ENCODE measurements at regions not wholly inside any gene's neighbourhood (a gene's known extent, or its start where the extent isn't known, plus 50 kb on each side); places are given as distances from the start of the nearest gene placed in this dataset.

DNA sequence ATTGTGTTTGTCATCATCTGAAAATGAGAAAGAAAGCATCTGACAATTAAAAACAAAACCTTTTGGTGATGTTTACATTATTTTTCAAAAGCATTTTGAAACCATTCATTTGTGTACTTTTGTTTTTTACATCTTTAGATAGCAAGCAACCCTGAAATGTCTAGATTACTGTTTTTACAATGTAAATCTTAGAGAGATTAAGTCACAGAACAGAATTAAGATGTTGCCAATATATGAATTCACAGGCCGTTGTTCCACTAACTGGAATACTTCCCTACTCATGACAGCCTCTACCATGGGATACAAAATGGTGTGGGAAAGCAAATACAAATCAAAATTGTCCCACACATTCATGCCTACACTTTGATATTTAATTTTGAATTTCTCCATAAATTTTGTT is 480.0 kb upstream of the ZEB2 start (continued):
- TF ChIP-seq ZNF266 (tag by site-specific recombination; IDR thresholded peaks at IDR 0.05; ENCODE audit: low read depth): no peak
- TF ChIP-seq, protein P1, sequence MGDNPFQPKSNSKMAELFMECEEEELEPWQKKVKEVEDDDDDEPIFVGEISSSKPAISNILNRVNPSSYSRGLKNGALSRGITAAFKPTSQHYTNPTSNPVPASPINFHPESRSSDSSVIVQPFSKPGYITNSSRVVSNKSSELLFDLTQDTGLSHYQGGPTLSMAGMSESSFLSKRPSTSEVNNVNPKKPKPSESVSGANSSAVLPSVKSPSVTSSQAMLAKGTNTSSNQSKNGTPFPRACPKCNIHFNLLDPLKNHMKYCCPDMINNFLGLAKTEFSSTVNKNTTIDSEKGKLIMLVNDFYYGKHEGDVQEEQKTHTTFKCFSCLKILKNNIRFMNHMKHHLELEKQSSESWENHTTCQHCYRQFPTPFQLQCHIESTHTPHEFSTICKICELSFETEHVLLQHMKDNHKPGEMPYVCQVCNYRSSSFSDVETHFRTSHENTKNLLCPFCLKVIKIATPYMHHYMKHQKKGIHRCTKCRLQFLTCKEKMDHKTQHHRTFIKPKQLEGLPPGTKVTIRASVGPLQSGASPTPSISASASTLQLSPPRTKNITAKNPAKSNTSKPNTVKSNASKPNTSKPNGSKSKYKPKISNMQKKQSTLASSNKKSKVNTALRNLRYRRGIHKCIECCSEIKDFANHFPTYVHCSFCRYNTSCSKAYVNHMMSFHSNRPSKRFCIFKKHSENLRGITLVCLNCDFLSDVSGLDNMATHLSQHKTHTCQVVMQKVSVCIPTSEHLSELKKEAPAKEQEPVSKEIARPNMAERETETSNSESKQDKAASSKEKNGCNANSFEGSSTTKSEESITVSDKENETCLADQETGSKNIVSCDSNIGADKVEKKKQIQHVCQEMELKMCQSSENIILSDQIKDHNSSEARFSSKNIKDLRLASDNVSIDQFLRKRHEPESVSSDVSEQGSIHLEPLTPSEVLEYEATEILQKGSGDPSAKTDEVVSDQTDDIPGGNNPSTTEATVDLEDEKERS (tag by site-specific recombination; IDR thresholded peaks at IDR 0.05): no peak
- no peak for TF ChIP-seq ZNF324 (tag by site-specific recombination; IDR thresholded peaks at IDR 0.05)
- TF ChIP-seq ZNF624 (tag by site-specific recombination; IDR thresholded peaks at IDR 0.05): no peak
- TF ChIP-seq, protein P2, sequence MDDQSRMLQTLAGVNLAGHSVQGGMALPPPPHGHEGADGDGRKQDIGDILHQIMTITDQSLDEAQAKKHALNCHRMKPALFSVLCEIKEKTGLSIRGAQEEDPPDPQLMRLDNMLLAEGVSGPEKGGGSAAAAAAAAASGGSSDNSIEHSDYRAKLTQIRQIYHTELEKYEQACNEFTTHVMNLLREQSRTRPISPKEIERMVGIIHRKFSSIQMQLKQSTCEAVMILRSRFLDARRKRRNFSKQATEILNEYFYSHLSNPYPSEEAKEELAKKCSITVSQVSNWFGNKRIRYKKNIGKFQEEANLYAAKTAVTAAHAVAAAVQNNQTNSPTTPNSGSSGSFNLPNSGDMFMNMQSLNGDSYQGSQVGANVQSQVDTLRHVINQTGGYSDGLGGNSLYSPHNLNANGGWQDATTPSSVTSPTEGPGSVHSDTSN (CRISPR knock-in tag; IDR thresholded peaks at IDR 0.05): no peak
- TF ChIP-seq ZNF707 (tag by site-specific recombination; IDR thresholded peaks at IDR 0.05): no peak

DNA sequence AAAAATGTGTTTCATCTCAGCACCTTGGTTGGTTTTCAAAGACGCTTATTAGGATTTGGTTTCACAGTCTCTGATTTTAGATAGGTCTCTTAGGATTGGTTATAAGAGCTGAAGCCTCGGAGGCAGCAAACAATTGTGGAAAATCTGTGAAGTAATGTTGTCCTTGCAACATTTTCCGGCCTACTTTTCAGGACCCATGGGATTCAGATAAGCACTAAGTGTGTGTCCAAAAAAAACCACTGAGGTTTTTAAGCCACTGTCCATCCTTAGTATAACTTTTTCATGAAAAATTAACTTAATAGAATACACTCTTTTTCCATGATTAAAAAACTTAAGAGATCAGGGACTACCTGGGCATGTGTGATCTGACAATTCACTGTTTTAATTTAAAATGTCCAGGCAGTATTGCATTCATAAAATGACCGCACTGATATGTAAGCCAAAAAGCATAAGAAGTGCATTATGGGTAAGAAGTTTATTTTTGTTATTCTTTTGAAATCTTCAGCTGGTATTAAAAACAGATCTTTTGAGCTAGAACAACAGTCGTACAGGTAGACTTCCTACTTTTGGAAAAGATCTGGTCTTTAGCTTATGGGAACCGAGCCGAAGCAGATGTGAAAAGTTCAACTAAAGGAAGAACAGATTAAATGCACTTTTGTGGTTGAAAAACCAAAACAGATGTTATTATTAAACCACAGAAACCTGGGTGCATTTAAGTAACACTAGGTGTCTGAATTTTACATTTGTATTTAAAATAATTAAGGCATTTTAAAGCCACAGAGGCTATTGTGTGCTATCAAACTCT is 479.4 kb upstream of the ZEB2 start:
- CTCF ChIA-PET: interaction anchor here (0.7 kb wide), 1 partner anchor 792 kb away, joined by 3 read pairs; no protein-coding TSS in a partner anchor
- Histone ChIP-seq H3K9me3 (ENCODE audit: control insufficient read depth, insufficient read depth, low read depth, low read length) (no peaks in the 10 kb centered on the region), H3K36me3 (ENCODE audit: control insufficient read depth in 2 of 2, insufficient read depth in 1 of 2, low read length in 2 of 2) (no peaks in the 10 kb centered on the region), H3K4me3 (ENCODE audit: low read depth, low read length) (no peak overlapping the region), H3K4me1 (ENCODE audit: control insufficient read depth, insufficient read depth, low read length) (no peaks in the 10 kb centered on the region), H3K27ac (ENCODE audit: extremely low read depth, low read depth, low read length) (no peak overlapping the region)
- TF ChIP-seq ZFP41 (tag by site-specific recombination; IDR thresholded peaks at IDR 0.05; ENCODE audit: borderline replicate concordance): no peak
- no peak for TF ChIP-seq ZNF548 (tag by site-specific recombination; IDR thresholded peaks at IDR 0.05)
- TF ChIP-seq, protein P3, sequence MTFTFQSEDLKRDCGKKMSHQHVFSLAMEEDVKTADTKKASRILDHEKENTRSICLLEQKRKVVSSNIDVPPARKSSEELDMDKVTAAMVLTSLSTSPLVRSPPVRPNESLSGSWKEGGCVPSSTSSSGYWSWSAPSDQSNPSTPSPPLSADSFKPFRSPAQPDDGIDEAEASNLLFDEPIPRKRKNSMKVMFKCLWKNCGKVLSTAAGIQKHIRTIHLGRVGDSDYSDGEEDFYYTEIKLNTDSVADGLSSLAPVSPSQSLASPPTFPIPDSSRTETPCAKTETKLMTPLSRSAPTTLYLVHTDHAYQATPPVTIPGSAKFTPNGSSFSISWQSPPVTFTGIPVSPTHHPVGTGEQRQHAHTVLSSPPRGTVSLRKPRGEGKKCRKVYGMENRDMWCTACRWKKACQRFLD (tag by site-specific recombination; IDR thresholded peaks at IDR 0.05): no peak
- no peak for TF ChIP-seq SP3 (tag by site-specific recombination; IDR thresholded peaks at IDR 0.05)
- no peak for TF ChIP-seq ZBTB1 (tag by site-specific recombination; IDR thresholded peaks at IDR 0.05)
- TF ChIP-seq ZNF404 (tag by site-specific recombination; IDR thresholded peaks at IDR 0.05): no peak
- TF ChIP-seq ZNF19 (tag by site-specific recombination; IDR thresholded peaks at IDR 0.05; ENCODE audit: low read depth): no peak
- no peak for TF ChIP-seq YY1 (tag by site-specific recombination; IDR thresholded peaks at IDR 0.05)
- TF ChIP-seq ZSCAN23 (tag by site-specific recombination; IDR thresholded peaks at IDR 0.05): no peak
- TF ChIP-seq, protein P4, sequence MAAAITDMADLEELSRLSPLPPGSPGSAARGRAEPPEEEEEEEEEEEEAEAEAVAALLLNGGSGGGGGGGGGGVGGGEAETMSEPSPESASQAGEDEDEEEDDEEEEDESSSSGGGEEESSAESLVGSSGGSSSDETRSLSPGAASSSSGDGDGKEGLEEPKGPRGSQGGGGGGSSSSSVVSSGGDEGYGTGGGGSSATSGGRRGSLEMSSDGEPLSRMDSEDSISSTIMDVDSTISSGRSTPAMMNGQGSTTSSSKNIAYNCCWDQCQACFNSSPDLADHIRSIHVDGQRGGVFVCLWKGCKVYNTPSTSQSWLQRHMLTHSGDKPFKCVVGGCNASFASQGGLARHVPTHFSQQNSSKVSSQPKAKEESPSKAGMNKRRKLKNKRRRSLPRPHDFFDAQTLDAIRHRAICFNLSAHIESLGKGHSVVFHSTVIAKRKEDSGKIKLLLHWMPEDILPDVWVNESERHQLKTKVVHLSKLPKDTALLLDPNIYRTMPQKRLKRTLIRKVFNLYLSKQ (tag by site-specific recombination; IDR thresholded peaks at IDR 0.05; ENCODE audit: borderline replicate concordance): no peak
- no peak for TF ChIP-seq ZNF530 (tag by site-specific recombination; IDR thresholded peaks at IDR 0.05; ENCODE audit: low read depth)
- TF ChIP-seq, protein P5, sequence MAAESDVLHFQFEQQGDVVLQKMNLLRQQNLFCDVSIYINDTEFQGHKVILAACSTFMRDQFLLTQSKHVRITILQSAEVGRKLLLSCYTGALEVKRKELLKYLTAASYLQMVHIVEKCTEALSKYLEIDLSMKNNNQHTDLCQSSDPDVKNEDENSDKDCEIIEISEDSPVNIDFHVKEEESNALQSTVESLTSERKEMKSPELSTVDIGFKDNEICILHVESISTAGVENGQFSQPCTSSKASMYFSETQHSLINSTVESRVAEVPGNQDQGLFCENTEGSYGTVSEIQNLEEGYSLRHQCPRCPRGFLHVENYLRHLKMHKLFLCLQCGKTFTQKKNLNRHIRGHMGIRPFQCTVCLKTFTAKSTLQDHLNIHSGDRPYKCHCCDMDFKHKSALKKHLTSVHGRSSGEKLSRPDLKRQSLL (tag by site-specific recombination; IDR thresholded peaks at IDR 0.05): no peak
- no peak for TF ChIP-seq SETDB1 (IDR thresholded peaks at IDR 0.05; ENCODE audit: insufficient read length, low read length)
- TF ChIP-seq PRDM1 (tag by site-specific recombination; IDR thresholded peaks at IDR 0.05): no peak
- TF ChIP-seq BCL11A (tag by site-specific recombination; IDR thresholded peaks at IDR 0.05; ENCODE audit: low read depth): no peak
- TF ChIP-seq, protein P6, sequence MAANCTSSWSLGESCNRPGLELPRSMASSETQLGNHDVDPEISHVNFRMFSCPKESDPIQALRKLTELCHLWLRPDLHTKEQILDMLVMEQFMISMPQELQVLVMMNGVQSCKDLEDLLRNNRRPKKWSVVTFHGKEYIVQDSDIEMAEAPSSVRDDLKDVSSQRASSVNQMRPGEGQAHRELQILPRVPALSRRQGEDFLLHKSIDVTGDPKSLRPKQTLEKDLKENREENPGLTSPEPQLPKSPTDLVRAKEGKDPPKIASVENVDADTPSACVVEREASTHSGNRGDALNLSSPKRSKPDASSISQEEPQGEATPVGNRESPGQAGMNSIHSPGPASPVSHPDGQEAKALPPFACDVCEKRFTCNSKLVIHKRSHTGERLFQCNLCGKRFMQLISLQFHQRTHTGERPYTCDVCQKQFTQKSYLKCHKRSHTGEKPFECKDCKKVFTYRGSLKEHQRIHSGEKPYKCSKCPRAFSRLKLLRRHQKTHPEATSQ (tag by site-specific recombination; IDR thresholded peaks at IDR 0.05): no peak
- POLR2A ChIA-PET: no interaction called here

Measured in HEK293 (cell line).